Body of pancreas (tissue), 4 donors: ENCODE measurements at regions not wholly inside any gene's neighbourhood (a gene's known extent, or its start where the extent isn't known, plus 50 kb on each side); places are given as distances from the start of the nearest gene placed in this dataset.

Experiments
- ATAC-seq: fragments of 150-250 bp; one replicate; pipeline ENCODE4 v1.9.1; 2016
- DNase-seq, 4 donors: peaks; one replicate each; pipeline ENCODE4 v3.0.0-alpha.2; 2019
- H3K27ac ChIP-seq, 4 donors: fragments of 200-600 bp; sonication (generic); 1 replicate in 3 of 4; 2 replicates in 1 of 4; pipeline versions ENCODE4 v1.5.1 to v1.6.1; 2016 to 2019; ENCODE audit warnings: mild to moderate bottlenecking in 1 of 4, mixed read lengths in 1 of 4, moderate library complexity in 1 of 4
- H3K27me3 ChIP-seq, 2 donors: fragments of 200-600 bp; sonication (generic); one replicate each; pipeline ENCODE4 v1.6.0; 2016; ENCODE audit warnings: mild to moderate bottlenecking in 1 of 2
- H3K36me3 ChIP-seq, 2 donors: fragments of 200-600 bp; sonication (generic); replicated peaks in 1 of 2; 2 replicates each; pipeline ENCODE4 v1.5.1; 2016; ENCODE audit warnings: low read depth in 2 of 2; ENCODE audit not compliant: insufficient read depth in 1 of 2
- H3K4me1 ChIP-seq: fragments of 200-600 bp; sonication (generic); one replicate; pipeline ENCODE4 v1.6.0; 2016
- H3K4me3 ChIP-seq, 2 donors: fragments of 200-600 bp; sonication (generic); 1 replicate in 1 of 2; 2 replicates in 1 of 2; pipeline ENCODE4 v1.5.1; 2016 to 2019
- H3K9me3 ChIP-seq, 3 donors: fragments of 200-600 bp; sonication (generic); 1 replicate in 2 of 3; 2 replicates in 1 of 3; pipeline ENCODE4 v1.5.1; 2016
- POLR2A ChIP-seq, 3 donors: fragments of 450-650 bp; IDR thresholded peaks; one replicate each; pipeline ENCODE4 v1.6.1; 2016; ENCODE audit warnings: antibody characterized with exemption in 3 of 3, mild to moderate bottlenecking in 2 of 3
- WGBS, 2 donors: methylation state at CpG; one replicate each; pipeline ENCODE4 v1.1.5; 2017; 5-methylcytosine and 5-hydroxymethylcytosine counted together
- intact Hi-C: fragments of 100-400 bp; cut with DNase I; formaldehyde crosslinking; loops from one replicate; pipeline ENCODE4 v1.15.1; 2023
- TF ChIP-seq, protein P1 (sequence below), 7 experiments: fragments of 450-650 bp in 4 of 7; fragments of 200-600 bp in 3 of 7; sonication (generic) in 3 of 7; IDR thresholded peaks; one replicate each; pipeline ENCODE4 v1.5.1; 2016 to 2019; ENCODE audit warnings: antibody characterized with exemption in 7 of 7

DNA sequence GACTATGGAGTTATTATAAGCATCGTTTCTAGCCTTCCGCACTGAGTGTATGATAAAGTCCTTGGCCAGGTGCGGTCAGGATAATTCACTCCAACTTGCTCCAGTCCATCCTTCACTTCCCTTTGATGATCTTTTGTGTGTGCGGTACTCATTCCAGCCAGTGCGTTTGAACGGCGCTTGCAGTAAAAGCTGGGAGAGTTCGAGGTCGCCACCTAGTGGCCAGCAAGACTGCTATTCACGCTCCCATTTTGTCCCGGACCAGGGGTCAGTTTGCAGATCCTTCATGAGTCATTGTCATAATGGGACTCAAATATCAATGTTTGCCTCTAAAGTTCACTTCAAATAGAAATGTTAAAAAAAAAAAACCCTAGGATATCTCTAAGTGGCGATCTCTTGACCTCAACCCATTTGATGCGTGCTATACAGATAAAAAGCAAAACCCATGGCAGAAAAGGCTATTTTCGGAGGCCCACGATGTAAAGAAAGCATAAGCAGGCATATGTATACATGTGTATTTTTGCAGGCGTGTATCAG, 417.1 kb downstream of the TMEM114 start:
- intact Hi-C loops: no loop called here
- Histone ChIP-seq H3K9me3 (no peaks in the 10 kb centered on the region), H3K4me1 (no peaks in the 10 kb centered on the region), H3K4me3 (no peak overlapping the region), H3K27me3 (no peaks in the 10 kb centered on the region), H3K36me3 (no peaks in the 10 kb centered on the region), H3K27ac (no peak overlapping the region)
- no peak for TF ChIP-seq POLR2A (IDR thresholded peaks at IDR 0.05)
- TF ChIP-seq, protein P1, sequence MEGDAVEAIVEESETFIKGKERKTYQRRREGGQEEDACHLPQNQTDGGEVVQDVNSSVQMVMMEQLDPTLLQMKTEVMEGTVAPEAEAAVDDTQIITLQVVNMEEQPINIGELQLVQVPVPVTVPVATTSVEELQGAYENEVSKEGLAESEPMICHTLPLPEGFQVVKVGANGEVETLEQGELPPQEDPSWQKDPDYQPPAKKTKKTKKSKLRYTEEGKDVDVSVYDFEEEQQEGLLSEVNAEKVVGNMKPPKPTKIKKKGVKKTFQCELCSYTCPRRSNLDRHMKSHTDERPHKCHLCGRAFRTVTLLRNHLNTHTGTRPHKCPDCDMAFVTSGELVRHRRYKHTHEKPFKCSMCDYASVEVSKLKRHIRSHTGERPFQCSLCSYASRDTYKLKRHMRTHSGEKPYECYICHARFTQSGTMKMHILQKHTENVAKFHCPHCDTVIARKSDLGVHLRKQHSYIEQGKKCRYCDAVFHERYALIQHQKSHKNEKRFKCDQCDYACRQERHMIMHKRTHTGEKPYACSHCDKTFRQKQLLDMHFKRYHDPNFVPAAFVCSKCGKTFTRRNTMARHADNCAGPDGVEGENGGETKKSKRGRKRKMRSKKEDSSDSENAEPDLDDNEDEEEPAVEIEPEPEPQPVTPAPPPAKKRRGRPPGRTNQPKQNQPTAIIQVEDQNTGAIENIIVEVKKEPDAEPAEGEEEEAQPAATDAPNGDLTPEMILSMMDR (IDR thresholded peaks at IDR 0.05): peak; percentile 61 to 92 (median 84)
- WGBS, 2 donors: 20 to 21% methylated on average over 16 of the region's 16 CpGs
- DNase-seq: peak; percentile 74 to 78 (median 78)
- peak; percentile 55 for ATAC-seq

DNA sequence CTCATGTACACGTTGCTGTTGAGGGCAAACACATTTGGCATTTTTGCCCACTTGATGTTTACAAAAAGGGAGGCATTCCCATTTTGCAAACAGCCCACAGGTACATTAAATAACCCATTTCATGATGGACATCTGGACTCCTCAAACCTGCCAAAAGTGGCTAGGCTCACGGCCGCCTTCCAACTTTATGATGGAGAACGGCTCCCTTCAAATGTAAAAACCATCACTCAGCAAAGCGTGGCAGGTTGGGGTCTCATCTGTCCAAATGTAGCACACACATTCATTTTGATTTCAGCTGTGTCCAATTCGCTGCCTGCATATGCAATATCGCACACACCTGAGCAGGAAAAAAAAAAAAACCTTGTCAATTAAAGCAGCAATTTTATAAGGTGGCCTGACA, 417.8 kb downstream of the TMEM114 start:
- 71% methylated on average over 7 of the region's 7 CpGs for WGBS, 2 donors
- intact Hi-C loops: no loop called here

DNA sequence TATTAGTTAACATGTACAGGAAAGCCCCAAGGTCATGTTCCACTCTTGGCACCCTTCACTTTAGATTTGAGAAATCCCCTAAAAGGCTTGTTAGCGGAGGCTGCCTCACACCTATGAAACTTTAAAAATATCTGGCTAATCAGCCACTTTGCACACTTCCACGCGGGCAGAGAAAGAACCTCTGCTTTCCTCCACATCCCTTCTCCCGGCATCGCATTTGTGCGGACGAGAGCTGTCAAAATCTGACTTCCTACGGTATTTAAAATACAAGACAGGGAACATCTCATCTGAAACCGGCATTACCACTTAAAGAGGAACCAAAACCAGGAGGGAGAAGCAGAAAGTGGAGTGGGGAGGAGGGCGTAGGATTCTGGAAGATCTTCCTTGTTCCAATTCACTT, 422.3 kb downstream of the TMEM114 start:
- Histone ChIP-seq H3K36me3 (no peaks in the 10 kb centered on the region), H3K27ac (no peak overlapping the region), H3K9me3 (no peaks in the 10 kb centered on the region), H3K4me3 (no peak overlapping the region), H3K27me3 (no peaks in the 10 kb centered on the region), H3K4me1 (no peaks in the 10 kb centered on the region)
- DNase-seq (no peak), ATAC-seq (no peak)
- TF ChIP-seq, protein P1 (IDR thresholded peaks at IDR 0.05): no peak
- TF ChIP-seq POLR2A (IDR thresholded peaks at IDR 0.05): no peak
- intact Hi-C loops: no loop called here
- 67 to 70% methylated on average over 10 of the region's 10 CpGs for WGBS, 2 donors

More for the DNA sequence above, 417.8 kb downstream of the TMEM114 start:
- H3K9me3 ChIP-seq: no peaks in the 10 kb centered on the region
- no peaks in the 10 kb centered on the region for H3K4me1 ChIP-seq
- no peak overlapping the region for H3K4me3 ChIP-seq
- no peaks in the 10 kb centered on the region for H3K27me3 ChIP-seq
- TF ChIP-seq, protein P1 (IDR thresholded peaks at IDR 0.05): no peak
- no peak for TF ChIP-seq POLR2A (IDR thresholded peaks at IDR 0.05)
- ATAC-seq (no peak), DNase-seq (no peak)
- H3K27ac ChIP-seq: no peak overlapping the region
- H3K36me3 ChIP-seq: no peaks in the 10 kb centered on the region

DNA sequence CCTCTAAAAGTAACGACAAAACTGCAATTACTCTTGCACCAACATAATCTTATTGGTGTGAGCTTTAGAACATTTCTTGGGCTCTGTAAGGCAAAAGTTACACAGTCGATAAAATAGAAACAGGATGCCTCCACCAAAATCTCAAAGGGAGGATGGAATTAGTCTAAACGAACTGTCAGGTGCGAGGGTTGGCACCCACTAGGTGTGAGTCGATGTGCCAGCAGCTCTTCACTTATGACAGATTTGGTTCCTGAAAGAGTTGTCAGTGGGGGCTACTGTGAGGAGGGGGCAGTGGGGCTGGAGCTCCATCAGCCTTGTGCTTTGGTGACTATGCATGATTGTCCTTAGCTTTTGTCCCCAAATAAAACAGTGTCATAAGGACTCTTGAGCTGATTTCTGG, 422.9 kb downstream of the TMEM114 start:
- ATAC-seq (no peak), DNase-seq (no peak)
- Histone ChIP-seq H3K4me1 (no peaks in the 10 kb centered on the region), H3K9me3 (no peaks in the 10 kb centered on the region), H3K27ac (no peak overlapping the region), H3K27me3 (no peaks in the 10 kb centered on the region), H3K4me3 (no peak overlapping the region), H3K36me3 (no peaks in the 10 kb centered on the region)
- TF ChIP-seq, protein P1 (IDR thresholded peaks at IDR 0.05): no peak
- no peak for TF ChIP-seq POLR2A (IDR thresholded peaks at IDR 0.05)
- intact Hi-C loops: no loop called here
- whole genome bisulfite sequencing, 2 donors: 77 to 84% methylated on average over 5 of the region's 5 CpGs

DNA sequence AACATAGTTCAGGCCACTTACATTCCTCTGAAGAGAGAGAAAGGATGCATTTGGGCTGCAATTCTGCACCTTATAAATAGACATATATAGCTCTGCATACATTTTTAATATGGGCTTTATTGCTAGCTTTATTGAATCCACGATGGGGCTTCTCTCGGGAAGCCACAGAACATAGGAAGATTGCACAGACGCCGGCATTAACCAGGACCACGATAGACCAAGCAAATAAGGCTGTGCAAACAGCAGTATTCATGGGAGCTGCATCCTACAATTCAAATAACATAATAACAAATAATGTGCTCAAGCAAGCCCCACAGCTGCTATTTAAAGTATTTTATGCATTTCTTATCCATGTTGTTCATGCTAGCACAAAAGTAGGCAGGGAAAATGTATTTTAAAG, 432.3 kb downstream of the TMEM114 start:
- no peak for ATAC-seq
- no peaks in the 10 kb centered on the region for H3K27me3 ChIP-seq
- no peaks in the 10 kb centered on the region for H3K9me3 ChIP-seq
- no peak for DNase-seq
- 33 to 40% methylated on average over 5 of the region's 5 CpGs for WGBS, 2 donors
- TF ChIP-seq, protein P1 (IDR thresholded peaks at IDR 0.05): no peak
- no peak overlapping the region for H3K27ac ChIP-seq
- intact Hi-C loops: no loop called here
- H3K36me3 ChIP-seq: no peaks in the 10 kb centered on the region
- H3K4me3 ChIP-seq: no peak overlapping the region
- no peaks in the 10 kb centered on the region for H3K4me1 ChIP-seq
